Mesenchymal stem cell (in vitro differentiated cells and primary cell): ENCODE measurements at regions not wholly inside any gene's neighbourhood (a gene's known extent, or its start where the extent isn't known, plus 50 kb on each side); places are given as distances from the start of the nearest gene placed in this dataset.

Experiments used
- DNase-seq: peaks from one replicate; pipeline ENCODE4 v3.0.0-alpha.2; 2013
- H2AFZ ChIP-seq: one replicate; pipeline ENCODE4 v1.6.1; 2013; ENCODE audit warnings: low read depth, mild to moderate bottlenecking, control low read depth, inconsistent platforms, low read length, moderate library complexity
- H2AK5ac ChIP-seq: 2 replicates; pipeline ENCODE4 v1.6.1; 2013; ENCODE audit warnings: low read length, moderate library complexity, mild to moderate bottlenecking, inconsistent platforms; ENCODE audit not compliant: severe bottlenecking
- H2BK120ac ChIP-seq: one replicate; pipeline ENCODE4 v1.6.1; 2013; ENCODE audit warnings: low read depth, mild to moderate bottlenecking, inconsistent platforms, low read length, moderate library complexity
- H2BK12ac ChIP-seq, 2 experiments: one replicate each; pipeline ENCODE4 v1.6.1; 2013; ENCODE audit warnings: inconsistent platforms in 2 of 2, low read length in 2 of 2, mild to moderate bottlenecking in 2 of 2, moderate library complexity in 2 of 2, control low read depth in 1 of 2
- H2BK15ac ChIP-seq: one replicate; pipeline ENCODE4 v1.6.1; 2013; ENCODE audit warnings: mild to moderate bottlenecking, low read depth, inconsistent platforms; ENCODE audit not compliant: poor library complexity, severe bottlenecking
- H2BK5ac ChIP-seq: 2 replicates; pipeline ENCODE4 v1.6.1; 2013; ENCODE audit warnings: low read depth, mild to moderate bottlenecking, low read length, control low read depth, inconsistent platforms; ENCODE audit not compliant: poor library complexity, severe bottlenecking
- H3K14ac ChIP-seq, 2 experiments: one replicate each; pipeline ENCODE4 v1.6.1; 2013; ENCODE audit warnings: inconsistent platforms in 2 of 2, low read length in 2 of 2, control low read depth in 1 of 2, mild to moderate bottlenecking in 1 of 2, moderate library complexity in 1 of 2
- H3K18ac ChIP-seq, 2 experiments: one replicate each; pipeline ENCODE4 v1.6.1; 2013; ENCODE audit warnings: inconsistent platforms in 2 of 2, low read length in 2 of 2, control low read depth in 1 of 2, low read depth in 1 of 2, mild to moderate bottlenecking in 1 of 2
- H3K23ac ChIP-seq, 2 experiments: one replicate each; pipeline ENCODE4 v1.6.1; 2013; ENCODE audit warnings: inconsistent platforms in 2 of 2, low read length in 2 of 2, mild to moderate bottlenecking in 2 of 2, moderate library complexity in 2 of 2, control low read depth in 1 of 2
- H3K27ac ChIP-seq: 2 replicates; pipeline ENCODE4 v1.5.1; 2013; ENCODE audit warnings: mild to moderate bottlenecking, moderate library complexity, low read length, control low read depth, inconsistent platforms; ENCODE audit not compliant: poor library complexity, severe bottlenecking
- H3K27me3 ChIP-seq, 2 experiments: 2 replicates each; pipeline versions ENCODE4 v1.6.1 to v1.7.0; 2013; ENCODE audit warnings: low read length in 2 of 2, mild to moderate bottlenecking in 2 of 2, moderate library complexity in 2 of 2, control low read depth in 1 of 2, inconsistent platforms in 1 of 2; ENCODE audit not compliant: control insufficient read depth in 1 of 2, insufficient read depth in 1 of 2
- H3K36me3 ChIP-seq, 2 experiments: 2 replicates each; pipeline versions ENCODE4 v1.6.1 to v1.7.0; 2013; ENCODE audit warnings: low read length in 2 of 2, control low read depth in 1 of 2, inconsistent platforms in 1 of 2, low read depth in 1 of 2, mild to moderate bottlenecking in 1 of 2; ENCODE audit not compliant: insufficient read depth in 2 of 2, control insufficient read depth in 1 of 2
- H3K4ac ChIP-seq, 2 experiments: one replicate each; pipeline ENCODE4 v1.6.1; 2013; ENCODE audit warnings: inconsistent platforms in 2 of 2, low read length in 2 of 2, mild to moderate bottlenecking in 2 of 2, moderate library complexity in 2 of 2, control low read depth in 1 of 2, low read depth in 1 of 2
- H3K4me1 ChIP-seq: 2 replicates; pipeline ENCODE4 v1.6.1; 2013; ENCODE audit warnings: low read depth, low read length, control low read depth; ENCODE audit not compliant: control insufficient read depth, insufficient read depth
- H3K4me2 ChIP-seq: 2 replicates; pipeline ENCODE4 v1.6.1; 2013; ENCODE audit warnings: low read length, mild to moderate bottlenecking, inconsistent platforms; ENCODE audit not compliant: poor library complexity, severe bottlenecking
- H3K4me3 ChIP-seq, 2 experiments: 2 replicates each; pipeline versions ENCODE4 v1.5.1 to v1.7.0; 2013; ENCODE audit warnings: low read length in 2 of 2, mild to moderate bottlenecking in 2 of 2, control low read depth in 1 of 2, low read depth in 1 of 2; ENCODE audit not compliant: insufficient read depth in 1 of 2
- H3K79me1 ChIP-seq: replicated peaks from 2 replicates; pipeline ENCODE4 v1.6.1; 2013; ENCODE audit warnings: mild to moderate bottlenecking, control low read depth, low read length, inconsistent platforms; ENCODE audit not compliant: poor library complexity, severe bottlenecking
- H3K9ac ChIP-seq: 2 replicates; pipeline ENCODE4 v1.7.0; 2013; ENCODE audit warnings: mild to moderate bottlenecking, low read length, moderate library complexity
- H3K9me3 ChIP-seq: 2 replicates; pipeline ENCODE4 v1.7.0; 2013; ENCODE audit warnings: mild to moderate bottlenecking, low read length; ENCODE audit not compliant: control insufficient read depth
- H4K8ac ChIP-seq: one replicate; pipeline ENCODE4 v1.6.1; 2013; ENCODE audit warnings: inconsistent platforms, mild to moderate bottlenecking, low read length, moderate library complexity
- H4K91ac ChIP-seq: one replicate; pipeline ENCODE4 v1.6.1; 2013; ENCODE audit warnings: mild to moderate bottlenecking, low read length, inconsistent platforms
- WGBS: methylation state at CpG from one replicate; pipeline ENCODE4 v1.1.7; 2013; ENCODE audit warnings: mixed read lengths; 5-methylcytosine and 5-hydroxymethylcytosine counted together

- Histone ChIP-seq H2BK120ac (no peak overlapping the region), H2AFZ (no peak overlapping the region), H3K36me3 (no peaks in the 10 kb centered on the region), H3K18ac (no peak overlapping the region), H4K8ac (no peak overlapping the region), H3K9ac (no peak overlapping the region), H2BK12ac (no peak overlapping the region), H3K23ac (no peak overlapping the region), H3K14ac (no peak overlapping the region), H3K4me3 (no peak overlapping the region), H2BK15ac (no peak overlapping the region), H3K4ac (no peak overlapping the region), H3K27ac (no peak overlapping the region), H2AK5ac (no peak overlapping the region), H2BK5ac (no peak overlapping the region), H3K4me1 (no peaks in the 10 kb centered on the region), H3K79me1 (no peaks in the 10 kb centered on the region), H3K4me2 (no peak overlapping the region), H4K91ac (no peak overlapping the region), H3K9me3 (peaks cover 2% of the 10 kb centered on the region), H3K27me3 (no peaks in the 10 kb centered on the region)
- 80% methylated on average over 4 of the region's 4 CpGs for WGBS
- DNase-seq = peak; percentile 88
Measured at GRCh38 chr13:104809483-104809882, 1726.0 kb downstream of the EFNB2 start.

- H3K4me2 ChIP-seq = no peak overlapping the region
- no peak overlapping the region for H3K4me3 ChIP-seq
- 100% methylated on average over 1 of the region's 2 CpGs for WGBS
- H3K36me3 ChIP-seq = no peaks in the 10 kb centered on the region
- H2BK120ac ChIP-seq = no peak overlapping the region
- H3K27ac ChIP-seq = no peak overlapping the region
- H3K27me3 ChIP-seq = no peaks in the 10 kb centered on the region
- no peak overlapping the region for H2AFZ ChIP-seq
- H2BK15ac ChIP-seq = no peak overlapping the region
- no peak overlapping the region for H3K4ac ChIP-seq
- no peak overlapping the region for H4K8ac ChIP-seq
- H3K4me1 ChIP-seq = no peaks in the 10 kb centered on the region
- no peaks in the 10 kb centered on the region for H3K79me1 ChIP-seq
- no peak overlapping the region for H2BK5ac ChIP-seq
- no peak overlapping the region for H3K14ac ChIP-seq
- no peak overlapping the region for H3K9ac ChIP-seq
- H3K9me3 ChIP-seq = no peaks in the 10 kb centered on the region
- no peak for DNase-seq
- H3K23ac ChIP-seq = no peak overlapping the region
- no peak overlapping the region for H4K91ac ChIP-seq
- no peak overlapping the region for H3K18ac ChIP-seq
- H2AK5ac ChIP-seq = no peak overlapping the region
- H2BK12ac ChIP-seq = no peak overlapping the region
Measured at GRCh38 chr13:104805346-104805745, 1730.1 kb downstream of the EFNB2 start.

- Histone ChIP-seq H3K27ac (no peak overlapping the region), H4K91ac (no peak overlapping the region), H3K36me3 (no peaks in the 10 kb centered on the region), H2BK120ac (no peak overlapping the region), H3K79me1 (no peaks in the 10 kb centered on the region), H3K9me3 (no peaks in the 10 kb centered on the region), H4K8ac (no peak overlapping the region), H3K9ac (no peak overlapping the region), H3K14ac (no peak overlapping the region), H3K4me1 (no peaks in the 10 kb centered on the region), H2BK15ac (no peak overlapping the region), H3K18ac (no peak overlapping the region), H2AFZ (no peak overlapping the region), H3K4me3 (no peak overlapping the region), H2AK5ac (no peak overlapping the region), H3K23ac (no peak overlapping the region), H2BK5ac (no peak overlapping the region), H3K4me2 (no peak overlapping the region), H3K27me3 (no peaks in the 10 kb centered on the region), H2BK12ac (no peak overlapping the region), H3K4ac (no peak overlapping the region)
- no CpG with 5 or more reads among the region's 2 CpGs for WGBS
- no peak for DNase-seq
Measured at GRCh38 chr13:104799152-104799551, 1732.9 kb upstream of the SLC10A2 start.

- Histone ChIP-seq H3K14ac (no peak overlapping the region), H3K18ac (no peak overlapping the region), H3K4me2 (no peak overlapping the region), H3K9ac (no peak overlapping the region), H3K4me1 (no peaks in the 10 kb centered on the region), H2BK12ac (no peak overlapping the region), H2BK120ac (no peak overlapping the region), H2AK5ac (no peak overlapping the region), H2AFZ (no peak overlapping the region), H3K27ac (no peak overlapping the region), H3K4ac (no peak overlapping the region), H3K27me3 (no peaks in the 10 kb centered on the region), H3K79me1 (no peaks in the 10 kb centered on the region), H4K8ac (no peak overlapping the region), H3K36me3 (no peaks in the 10 kb centered on the region), H3K9me3 (no peaks in the 10 kb centered on the region), H3K4me3 (no peak overlapping the region), H2BK15ac (no peak overlapping the region), H2BK5ac (no peak overlapping the region), H4K91ac (no peak overlapping the region), H3K23ac (no peak overlapping the region)
- DNase-seq = no peak
- WGBS = 69% methylated on average over 1 of the region's 1 CpG
Measured at GRCh38 chr13:104798486-104798885, 1732.3 kb upstream of the SLC10A2 start.
